ENCODE measurements at regions not wholly inside any gene's neighbourhood (a gene's known extent, or its start where the extent isn't known, plus 50 kb on each side); places are given as distances from the start of the nearest gene placed in this dataset.

DNA sequence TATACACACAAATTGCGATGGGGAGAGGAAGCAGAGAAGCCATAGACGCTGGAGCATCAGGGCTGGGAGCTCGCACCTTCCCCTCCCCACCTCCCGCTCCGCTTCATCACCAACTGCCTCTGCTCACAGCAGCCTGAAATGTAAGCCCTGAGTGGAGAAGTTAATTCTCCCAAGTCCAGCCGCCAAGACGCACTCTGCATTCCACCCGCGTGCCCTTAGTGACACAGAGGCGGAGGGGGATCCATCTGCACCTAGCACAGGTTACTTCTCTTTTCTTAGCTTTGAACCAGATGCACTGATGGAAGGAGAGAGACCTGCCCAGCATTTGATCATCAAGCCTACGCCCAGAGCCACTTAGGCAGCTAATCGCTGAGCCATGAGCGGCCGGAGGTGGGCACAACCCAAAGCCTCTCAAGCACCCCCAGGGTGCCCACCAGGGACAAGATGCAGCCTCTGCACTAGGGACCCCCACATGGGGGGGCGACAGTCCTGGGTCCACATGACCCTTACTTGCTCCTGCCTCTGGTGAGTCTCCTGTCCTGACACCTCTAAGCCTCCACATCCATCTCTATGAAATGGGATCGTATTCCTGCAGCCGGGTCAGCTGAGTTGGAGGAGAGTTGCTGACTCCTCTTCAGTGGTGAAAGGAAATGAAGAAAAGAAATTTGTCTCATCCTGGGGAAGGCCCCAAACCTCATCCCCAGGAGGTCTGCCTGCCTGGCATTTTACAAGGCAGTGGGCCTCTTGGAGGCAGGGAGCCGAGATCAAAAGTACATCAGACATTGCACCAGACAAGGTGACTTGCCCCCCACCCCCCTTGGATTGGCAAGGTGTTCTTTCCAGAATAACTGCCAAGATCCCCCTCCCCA is 316.2 kb downstream of the MATN1 start:
- H3K4me3 ChIP-seq (ENCODE audit: control insufficient read depth, low read depth, low read length) = no peak overlapping the region
- TF ChIP-seq CTCF (IDR thresholded peaks at IDR 0.05; ENCODE audit: control insufficient read depth, insufficient read depth, low read depth, low read length, missing control alignments) = no peak
- DNase-seq (ENCODE audit: low read depth) = no peak

DNA sequence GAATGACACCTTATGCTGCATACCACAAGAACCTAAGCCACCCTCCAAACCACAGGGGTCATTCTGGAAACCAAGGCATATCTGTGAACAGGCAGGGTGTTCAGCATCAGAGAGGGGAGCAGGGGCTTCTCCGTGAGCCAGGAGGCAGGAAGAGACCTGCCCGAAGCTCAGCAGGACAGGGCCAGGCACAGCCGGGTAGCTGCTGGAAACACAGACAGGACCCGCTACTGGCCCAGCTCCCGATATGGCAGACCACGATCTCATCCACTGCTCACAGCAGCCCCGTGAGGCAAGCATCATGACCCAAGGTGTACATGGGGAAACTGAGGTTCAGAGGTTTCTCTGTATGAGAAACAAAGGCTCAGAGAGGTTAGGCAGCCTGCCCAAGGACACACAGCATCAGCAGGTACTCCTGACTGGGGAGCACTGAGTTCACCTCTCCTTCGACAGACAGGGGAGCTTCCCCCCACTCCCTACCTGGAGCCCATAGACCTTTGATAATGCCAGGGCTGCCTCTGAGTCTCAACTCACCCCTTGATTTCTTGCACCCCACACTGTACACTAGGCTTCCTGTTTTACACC is 317.7 kb downstream of the MATN1 start:
- no peak overlapping the region for H3K4me3 ChIP-seq (ENCODE audit: control insufficient read depth, low read depth, low read length)
- DNase-seq (ENCODE audit: low read depth) = no peak
- TF ChIP-seq CTCF (IDR thresholded peaks at IDR 0.05; ENCODE audit: control insufficient read depth, insufficient read depth, low read depth, low read length, missing control alignments) = no peak

GRCh38 chr1:30405081-30405480 is 318.3 kb downstream of the MATN1 start:
- no peak for DNase-seq (ENCODE audit: low read depth)
- no peak for TF ChIP-seq CTCF (IDR thresholded peaks at IDR 0.05; ENCODE audit: control insufficient read depth, insufficient read depth, low read depth, low read length, missing control alignments)
- H3K4me3 ChIP-seq (ENCODE audit: control insufficient read depth, low read depth, low read length) = no peak overlapping the region

GRCh38 chr1:30404341-30404740 is 319.0 kb downstream of the MATN1 start:
- H3K4me3 ChIP-seq (ENCODE audit: control insufficient read depth, low read depth, low read length) = no peak overlapping the region
- TF ChIP-seq CTCF (IDR thresholded peaks at IDR 0.05; ENCODE audit: control insufficient read depth, insufficient read depth, low read depth, low read length, missing control alignments) = no peak
- DNase-seq (ENCODE audit: low read depth) = no peak

- no peak overlapping the region for H3K4me3 ChIP-seq (ENCODE audit: control insufficient read depth, low read depth, low read length)
- no peak for DNase-seq (ENCODE audit: low read depth)
- TF ChIP-seq CTCF (IDR thresholded peaks at IDR 0.05; ENCODE audit: control insufficient read depth, insufficient read depth, low read depth, low read length, missing control alignments) = no peak
Observed at GRCh38 chr1:30403726-30404125, 319.7 kb downstream of the MATN1 start.

DNA sequence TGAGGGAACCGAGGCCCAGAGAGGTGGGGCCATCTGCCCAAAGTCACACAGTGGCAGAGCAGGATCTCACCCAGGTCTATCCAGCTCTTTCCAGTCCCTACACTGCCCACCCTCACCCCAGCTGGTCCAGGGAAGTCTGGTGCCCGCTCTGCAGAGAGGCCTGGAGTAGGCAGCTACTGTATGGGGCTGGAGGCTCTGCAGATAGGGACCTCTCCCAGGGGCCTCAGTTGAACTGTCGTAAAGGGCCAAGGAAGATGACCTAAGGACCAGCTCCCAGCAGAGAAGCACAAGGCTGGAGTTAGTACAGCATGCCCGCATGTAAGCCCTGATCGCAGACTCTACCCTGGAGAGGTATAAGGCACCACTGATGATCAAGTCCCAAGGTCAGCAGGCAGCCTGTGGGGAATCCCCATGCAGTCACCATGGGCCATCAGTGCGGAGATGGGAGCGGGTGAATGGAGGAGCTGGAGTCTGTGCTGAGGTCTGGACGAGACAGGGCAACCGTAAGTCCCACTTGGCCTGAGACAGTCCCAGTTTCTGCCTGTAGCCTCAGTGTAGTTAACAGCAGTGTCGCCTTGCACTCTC is 320.2 kb downstream of the MATN1 start:
- no peak overlapping the region for H3K4me3 ChIP-seq (ENCODE audit: control insufficient read depth, low read depth, low read length)
- no peak for DNase-seq (ENCODE audit: low read depth)
- no peak for TF ChIP-seq CTCF (IDR thresholded peaks at IDR 0.05; ENCODE audit: control insufficient read depth, insufficient read depth, low read depth, low read length, missing control alignments)

All from AG09309 (cell line).